GM21360 (cell line): ENCODE measurements at regions not wholly inside any gene's neighbourhood (a gene's known extent, or its start where the extent isn't known, plus 50 kb on each side); places are given as distances from the start of the nearest gene placed in this dataset.
"Not testable (repeated sequence)": the region's sequence is repeated elsewhere in the genome, so short reads cannot be mapped to it uniquely, and the experiment has no call there.

Experiments used
- ATAC-seq: cut with Tn5 transposase; IDR thresholded peaks from one replicate; pipeline ENCODE4 v1.9.1; 2021; ENCODE audit warnings: mild to moderate bottlenecking, moderate library complexity; ENCODE audit not compliant: unreplicated experiment

GRCh38 chr6:104521176-104521575 is 338.5 kb downstream of the HACE1 start:
- ATAC-seq = no peak

- ATAC-seq = no peak
Observed at GRCh38 chr6:104519566-104519965, 340.2 kb downstream of the HACE1 start.

GRCh38 chr6:104509355-104509754 is 350.4 kb downstream of the HACE1 start:
- ATAC-seq = no peak

GRCh38 chr6:104506429-104506828 is 353.3 kb downstream of the HACE1 start:
- ATAC-seq = no peak

- ATAC-seq = no peak
Observed at GRCh38 chr6:104505838-104506237, 353.9 kb downstream of the HACE1 start.

GRCh38 chr6:104500265-104500664 is 359.5 kb downstream of the HACE1 start:
- ATAC-seq = no peak

- no peak for ATAC-seq
Observed at GRCh38 chr6:104486035-104486434, 373.7 kb downstream of the HACE1 start.

- ATAC-seq = no peak
Observed at GRCh38 chr6:104484626-104485025, 375.1 kb downstream of the HACE1 start.

- ATAC-seq = no peak
Observed at GRCh38 chr6:104484191-104484590, 375.5 kb downstream of the HACE1 start.

GRCh38 chr6:104483225-104483834 is 376.4 kb downstream of the HACE1 start:
- ATAC-seq = no peak

- no peak for ATAC-seq
Observed at GRCh38 chr6:104477569-104477968, 382.1 kb downstream of the HACE1 start.

GRCh38 chr6:104473021-104473429 is 386.7 kb downstream of the HACE1 start:
- ATAC-seq = no peak

GRCh38 chr6:104472021-104472901 is 387.5 kb downstream of the HACE1 start:
- no peak for ATAC-seq

GRCh38 chr6:104466306-104466705 is 393.4 kb downstream of the HACE1 start:
- no peak for ATAC-seq

- ATAC-seq = no peak
Observed at GRCh38 chr6:104462811-104463599, 396.7 kb downstream of the HACE1 start.

- ATAC-seq = peak; percentile 45
Observed at GRCh38 chr6:104460738-104461483, 398.8 kb downstream of the HACE1 start.

GRCh38 chr6:104459543-104459942 is 400.2 kb downstream of the HACE1 start:
- peak; percentile 88 for ATAC-seq

- no peak for ATAC-seq
Observed at GRCh38 chr6:104449918-104450317, 409.8 kb downstream of the HACE1 start.

GRCh38 chr6:104446101-104447080 is 413.3 kb downstream of the HACE1 start:
- not testable (repeated sequence) for ATAC-seq

- ATAC-seq = no peak
Observed at GRCh38 chr6:104434519-104434918, 425.2 kb downstream of the HACE1 start.
